HL-60/S4 (cell line): ENCODE measurements at regions not wholly inside any gene's neighbourhood (a gene's known extent, or its start where the extent isn't known, plus 50 kb on each side); places are given as distances from the start of the nearest gene placed in this dataset.
"Not testable (repeated sequence)": the region's sequence is repeated elsewhere in the genome, so short reads cannot be mapped to it uniquely, and the experiment has no call there.

ENCODE experiments used
- in situ Hi-C: fragments of 300-500 bp; cut with MboI; formaldehyde crosslinking; loops from 2 replicates; pipeline ENCODE4 v1.14.3; 2022; ENCODE audit warnings: low sequenced_read_pairs

GRCh38 chr16:73420244-73420643 is 372.3 kb upstream of the ZFHX3 start:
- in situ Hi-C loops, result no loop called here

GRCh38 chr16:73418691-73419090 is 370.8 kb upstream of the ZFHX3 start:
- in situ Hi-C loops, result no loop called here

GRCh38 chr16:73418051-73418450 is 370.1 kb upstream of the ZFHX3 start:
- in situ Hi-C loops, result no loop called here

GRCh38 chr16:73415286-73415685 is 367.4 kb upstream of the ZFHX3 start:
- in situ Hi-C loops, result no loop called here

GRCh38 chr16:73414638-73415037 is 366.7 kb upstream of the ZFHX3 start:
- in situ Hi-C loops, result no loop called here

- in situ Hi-C loops, result no loop called here
Measured at GRCh38 chr16:73413830-73414190, 365.9 kb upstream of the ZFHX3 start.

- in situ Hi-C loops, result no loop called here
Measured at GRCh38 chr16:73413091-73413829, 365.3 kb upstream of the ZFHX3 start.

GRCh38 chr16:73412416-73412815 is 364.5 kb upstream of the ZFHX3 start:
- in situ Hi-C loops, result no loop called here

- in situ Hi-C loops, result no loop called here
Measured at GRCh38 chr16:73408716-73409115, 360.8 kb upstream of the ZFHX3 start.

- in situ Hi-C loops, result no loop called here
Measured at GRCh38 chr16:73408311-73408710, 360.4 kb upstream of the ZFHX3 start.

GRCh38 chr16:73405851-73406250 is 357.9 kb upstream of the ZFHX3 start:
- in situ Hi-C loops, result no loop called here

- in situ Hi-C loops, result no loop called here
Measured at GRCh38 chr16:73404001-73404400, 356.1 kb upstream of the ZFHX3 start.

- in situ Hi-C loops, result no loop called here
Measured at GRCh38 chr16:73403291-73403690, 355.4 kb upstream of the ZFHX3 start.

- in situ Hi-C loops, result no loop called here
Measured at GRCh38 chr16:73400951-73401350, 353.0 kb upstream of the ZFHX3 start.

GRCh38 chr16:73399997-73400396 is 352.1 kb upstream of the ZFHX3 start:
- in situ Hi-C loops, result no loop called here

- in situ Hi-C loops, result no loop called here
Measured at GRCh38 chr16:73399486-73399885, 351.6 kb upstream of the ZFHX3 start.

- in situ Hi-C loops, result not testable (repeated sequence)
Measured at GRCh38 chr16:73398604-73399003, 350.7 kb upstream of the ZFHX3 start.

GRCh38 chr16:73396556-73396955 is 348.6 kb upstream of the ZFHX3 start:
- in situ Hi-C loops, result no loop called here

- in situ Hi-C loops, result no loop called here
Measured at GRCh38 chr16:73390936-73391335, 343.0 kb upstream of the ZFHX3 start.

- in situ Hi-C loops, result no loop called here
Measured at GRCh38 chr16:73390491-73390890, 342.6 kb upstream of the ZFHX3 start.

GRCh38 chr16:73389085-73389484 is 341.2 kb upstream of the ZFHX3 start:
- in situ Hi-C loops, result no loop called here

- in situ Hi-C loops, result no loop called here
Measured at GRCh38 chr16:73387979-73388378, 340.1 kb upstream of the ZFHX3 start.

GRCh38 chr16:73385696-73386095 is 337.8 kb upstream of the ZFHX3 start:
- in situ Hi-C loops, result no loop called here
